ENCODE measurements at regions not wholly inside any gene's neighbourhood (a gene's known extent, or its start where the extent isn't known, plus 50 kb on each side); places are given as distances from the start of the nearest gene placed in this dataset.

DNA sequence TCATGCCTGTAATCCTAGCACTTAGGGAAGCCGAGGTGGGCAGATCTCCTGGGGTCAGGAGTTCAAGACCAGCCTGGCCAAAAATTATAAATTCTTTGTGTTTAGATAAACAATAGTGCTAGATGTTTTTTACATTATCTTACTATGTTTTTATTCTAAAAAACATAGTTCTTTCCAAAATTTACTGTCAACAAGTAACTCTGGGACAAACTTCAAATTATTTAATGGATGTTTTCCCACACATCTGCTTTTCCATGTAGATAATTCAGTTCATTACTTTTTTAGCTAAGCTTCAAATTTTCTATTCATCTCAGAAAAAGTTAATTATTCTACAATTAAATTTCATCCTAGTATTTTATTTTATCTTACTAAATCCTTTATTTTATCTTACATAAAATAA, 596.2 kb upstream of the LRRC4C start:
- TF ChIP-seq CTCF (IDR thresholded peaks at IDR 0.05), result no peak
- TF ChIP-seq REST (IDR thresholded peaks at IDR 0.05; ENCODE audit: insufficient read depth in 1 of 2, low read depth in 2 of 2, low read length in 1 of 2), result no peak
- TF ChIP-seq SIN3A (IDR thresholded peaks at IDR 0.05; ENCODE audit: borderline replicate concordance, insufficient read depth, low read depth, low read length), result no peak
- TF ChIP-seq TCF7L2 (IDR thresholded peaks at IDR 0.05; ENCODE audit: low read depth, low read length), result no peak
- TF ChIP-seq POLR2AphosphoS5 (IDR thresholded peaks at IDR 0.05; ENCODE audit: low read depth, low read length), result no peak

Measured in Panc1 (cell line).